Mucosa of rectum (tissue), 2 donors: ENCODE measurements at regions not wholly inside any gene's neighbourhood (a gene's known extent, or its start where the extent isn't known, plus 50 kb on each side); places are given as distances from the start of the nearest gene placed in this dataset.
A peak's percentile ranks its signal among the peaks of the same experiment; 100 is the strongest.

ENCODE experiments used
- H3K27ac ChIP-seq, 2 donors: one replicate each; pipeline ENCODE4 v1.7.0; 2013; ENCODE audit warnings: inconsistent platforms in 2 of 2, low read depth in 2 of 2, low read length in 2 of 2
- H3K27me3 ChIP-seq, 2 donors: one replicate each; pipeline ENCODE4 v1.7.0; 2013; ENCODE audit warnings: low read length in 2 of 2; ENCODE audit not compliant: control insufficient read depth in 2 of 2, insufficient read depth in 2 of 2
- H3K36me3 ChIP-seq, 2 donors: one replicate each; pipeline ENCODE4 v1.7.0; 2013; ENCODE audit warnings: low read length in 2 of 2; ENCODE audit not compliant: control insufficient read depth in 2 of 2, insufficient read depth in 2 of 2
- H3K4me1 ChIP-seq, 2 donors: one replicate each; pipeline ENCODE4 v1.7.0; 2013; ENCODE audit warnings: low read length in 2 of 2, mild to moderate bottlenecking in 1 of 2; ENCODE audit not compliant: control insufficient read depth in 2 of 2, insufficient read depth in 2 of 2
- H3K4me3 ChIP-seq, 2 donors: one replicate each; pipeline ENCODE4 v1.7.0; 2013; ENCODE audit warnings: low read length in 2 of 2
- H3K9ac ChIP-seq, 2 donors: one replicate each; pipeline ENCODE4 v1.7.0; 2013; ENCODE audit warnings: low read length in 2 of 2, low read depth in 1 of 2, mild to moderate bottlenecking in 1 of 2
- H3K9me3 ChIP-seq, 2 donors: one replicate each; pipeline ENCODE4 v1.7.0; 2013; ENCODE audit warnings: low read length in 2 of 2; ENCODE audit not compliant: control insufficient read depth in 2 of 2
- donor health status: healthy.
- donor health status: Normal muscosa, but diverticular disease.

GRCh38 chr12:18897823-18898222 is 159.9 kb downstream of the CAPZA3 start:
- H3K27ac ChIP-seq, result no peak overlapping the region
- no peaks in the 10 kb centered on the region for H3K9me3 ChIP-seq
- H3K9ac ChIP-seq, result no peak overlapping the region
- no peaks in the 10 kb centered on the region for H3K36me3 ChIP-seq
- H3K27me3 ChIP-seq, result no peaks in the 10 kb centered on the region
- no peak overlapping the region for H3K4me3 ChIP-seq
- H3K4me1 ChIP-seq, result peaks cover 0 to 2% of the 10 kb centered on the region in 2 donors

GRCh38 chr12:18898470-18898869 is 160.6 kb downstream of the CAPZA3 start:
- Histone ChIP-seq H3K4me1 (peaks cover 0 to 2% of the 10 kb centered on the region in 2 donors), H3K27ac (no peak overlapping the region), H3K4me3 (no peak overlapping the region), H3K36me3 (no peaks in the 10 kb centered on the region), H3K9me3 (no peaks in the 10 kb centered on the region), H3K9ac (no peak overlapping the region), H3K27me3 (no peaks in the 10 kb centered on the region)

- no peaks in the 10 kb centered on the region for H3K9me3 ChIP-seq
Observed at GRCh38 chr12:18899162-18899561, 161.2 kb downstream of the CAPZA3 start.

GRCh38 chr12:18899678-18900317 is 161.9 kb downstream of the CAPZA3 start:
- Histone ChIP-seq H3K9ac (no peak overlapping the region), H3K9me3 (no peaks in the 10 kb centered on the region), H3K27ac (no peak overlapping the region), H3K36me3 (no peaks in the 10 kb centered on the region), H3K27me3 (no peaks in the 10 kb centered on the region), H3K4me1 (peaks cover 0 to 2% of the 10 kb centered on the region in 2 donors), H3K4me3 (no peak overlapping the region)

More at GRCh38 chr12:18899162-18899561, 161.2 kb downstream of the CAPZA3 start:
- Histone ChIP-seq H3K27ac (no peak overlapping the region), H3K4me3 (no peak overlapping the region), H3K36me3 (no peaks in the 10 kb centered on the region), H3K4me1 (peaks cover 0 to 2% of the 10 kb centered on the region in 2 donors), H3K27me3 (no peaks in the 10 kb centered on the region), H3K9ac (no peak overlapping the region)

DNA sequence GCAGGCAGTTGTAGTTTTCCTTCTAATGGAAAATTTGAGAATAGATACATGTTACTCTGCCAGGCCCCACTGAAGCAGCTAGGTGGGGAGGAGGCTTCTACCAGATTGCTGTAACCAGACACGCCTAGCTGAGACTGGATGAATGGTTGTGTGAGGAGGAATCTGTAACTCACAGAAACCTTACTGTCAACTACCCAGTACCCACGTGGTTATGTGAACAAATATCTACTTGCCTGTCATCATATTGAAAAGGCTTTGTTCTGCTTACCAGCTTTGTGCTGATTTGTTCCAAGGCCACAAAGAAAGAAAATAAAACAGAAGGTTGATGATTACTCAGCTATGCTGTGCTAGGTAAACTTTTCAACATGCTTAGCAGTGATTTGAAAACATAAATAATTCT is 167.2 kb downstream of the CAPZA3 start:
- no peak overlapping the region for H3K27ac ChIP-seq
- no peak overlapping the region for H3K9ac ChIP-seq
- no peaks in the 10 kb centered on the region for H3K4me1 ChIP-seq
- no peaks in the 10 kb centered on the region for H3K36me3 ChIP-seq
- H3K27me3 ChIP-seq, result no peaks in the 10 kb centered on the region
- H3K4me3 ChIP-seq, result no peak overlapping the region
- no peaks in the 10 kb centered on the region for H3K9me3 ChIP-seq

DNA sequence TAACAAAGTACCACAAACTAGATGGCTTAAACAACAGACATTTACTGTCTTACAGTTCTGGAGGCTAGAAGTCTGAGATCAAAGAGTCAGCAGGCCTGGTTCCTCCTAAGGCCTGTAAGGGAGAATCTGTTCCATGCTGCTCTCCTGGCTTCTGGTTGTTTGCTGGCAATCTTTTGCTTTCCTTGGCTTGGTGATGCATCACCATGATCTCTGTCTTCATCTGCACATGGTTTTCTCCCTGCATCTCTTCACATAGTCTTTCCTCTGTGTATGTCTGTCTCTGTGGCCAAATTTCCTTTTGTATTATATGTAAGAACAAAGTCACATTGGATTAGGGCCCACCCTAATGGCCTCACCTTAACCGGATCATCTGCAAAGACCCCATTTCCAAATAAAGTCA is 168.5 kb downstream of the CAPZA3 start:
- no peaks in the 10 kb centered on the region for H3K36me3 ChIP-seq
- H3K4me1 ChIP-seq, result no peaks in the 10 kb centered on the region
- no peaks in the 10 kb centered on the region for H3K27me3 ChIP-seq
- H3K27ac ChIP-seq, result no peak overlapping the region
- H3K9ac ChIP-seq, result no peak overlapping the region
- no peak overlapping the region for H3K4me3 ChIP-seq
- H3K9me3 ChIP-seq, result no peaks in the 10 kb centered on the region

DNA sequence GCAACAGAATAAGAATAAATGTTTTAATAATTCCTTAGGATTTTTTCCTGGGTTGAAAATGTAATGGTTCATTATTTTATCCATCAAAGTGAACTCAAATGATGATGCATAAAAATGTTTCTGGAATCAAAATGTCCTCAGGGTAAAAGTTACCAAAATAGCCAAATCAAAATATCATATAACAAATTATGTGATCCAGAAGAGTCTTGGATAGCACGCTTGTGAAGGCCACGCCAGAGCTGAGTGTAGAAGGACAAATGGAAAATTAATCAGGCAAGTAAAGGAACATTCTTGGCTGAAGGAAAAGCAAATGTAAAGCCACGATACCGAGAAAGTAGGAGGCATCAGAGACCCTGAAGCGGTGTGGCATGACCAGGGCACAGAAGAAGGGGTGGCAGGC is 169.2 kb downstream of the CAPZA3 start:
- Histone ChIP-seq H3K27ac (no peak overlapping the region), H3K4me3 (no peak overlapping the region), H3K4me1 (no peaks in the 10 kb centered on the region), H3K27me3 (no peaks in the 10 kb centered on the region), H3K36me3 (no peaks in the 10 kb centered on the region), H3K9me3 (no peaks in the 10 kb centered on the region), H3K9ac (no peak overlapping the region)

DNA sequence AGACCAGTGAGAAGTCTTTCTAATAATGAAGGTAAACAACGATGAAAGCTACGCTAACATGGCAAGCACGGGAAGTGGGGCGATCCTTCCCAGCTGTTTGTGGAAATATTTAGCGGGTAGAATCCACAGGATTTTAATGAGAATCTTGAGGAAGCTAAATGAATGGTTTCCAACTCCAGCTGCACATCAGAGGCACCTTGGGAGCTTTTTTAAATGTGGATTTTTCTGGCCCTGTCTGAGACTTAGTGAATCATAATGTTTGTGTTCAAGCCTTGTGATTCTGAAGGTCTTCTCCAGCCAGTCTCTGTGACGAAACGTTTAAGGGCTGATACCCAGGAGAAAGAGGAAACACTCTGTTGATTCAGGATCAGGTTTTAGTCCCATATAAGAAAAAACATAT is 169.8 kb downstream of the CAPZA3 start:
- no peak overlapping the region for H3K4me3 ChIP-seq
- H3K9ac ChIP-seq, result no peak overlapping the region
- H3K27ac ChIP-seq, result no peak overlapping the region
- no peaks in the 10 kb centered on the region for H3K4me1 ChIP-seq
- H3K9me3 ChIP-seq, result no peaks in the 10 kb centered on the region
- no peaks in the 10 kb centered on the region for H3K27me3 ChIP-seq
- no peaks in the 10 kb centered on the region for H3K36me3 ChIP-seq

GRCh38 chr12:18908191-18908590 is 170.3 kb downstream of the CAPZA3 start:
- Histone ChIP-seq H3K27me3 (no peaks in the 10 kb centered on the region), H3K4me3 (no peak overlapping the region), H3K9ac (no peak overlapping the region), H3K36me3 (no peaks in the 10 kb centered on the region), H3K27ac (no peak overlapping the region), H3K9me3 (no peaks in the 10 kb centered on the region), H3K4me1 (no peaks in the 10 kb centered on the region)

DNA sequence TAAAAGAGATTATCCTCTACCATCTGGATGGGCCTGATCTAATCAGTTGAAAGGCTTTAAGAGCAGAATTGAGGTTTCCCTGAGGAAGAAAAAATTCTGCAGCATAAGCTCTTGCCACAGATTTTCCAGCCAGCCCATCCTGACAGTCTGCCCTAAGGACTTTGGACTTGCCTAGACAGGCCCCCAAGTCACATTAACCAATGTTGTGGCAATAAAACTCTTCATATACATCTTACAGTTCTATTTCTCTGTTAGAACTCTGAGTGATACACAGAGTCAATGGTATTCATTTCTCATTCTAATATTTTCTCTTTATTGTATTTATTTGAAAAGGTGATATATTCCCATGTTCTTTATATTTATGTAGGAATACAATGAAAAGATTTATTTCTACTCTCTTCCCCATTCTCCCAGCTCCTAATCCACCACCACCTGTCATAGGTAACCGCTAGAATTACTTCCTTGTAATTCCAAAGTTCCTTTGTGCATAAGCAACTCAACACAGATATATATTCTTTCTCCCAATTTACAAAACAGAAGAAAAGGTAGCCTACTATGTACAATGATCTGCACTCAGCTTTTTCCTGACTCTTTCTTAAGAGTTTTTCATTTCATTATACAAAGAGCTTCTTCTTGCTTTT is 182.1 kb downstream of the CAPZA3 start:
- H3K27ac ChIP-seq, result peak overlapping the region in 1 of 2 donors; percentile 35

More for the DNA sequence above, 182.1 kb downstream of the CAPZA3 start:
- Histone ChIP-seq H3K4me3 (peak overlapping the region in 1 of 2 donors; percentile 33), H3K9ac (no peak overlapping the region), H3K4me1 (no peaks in the 10 kb centered on the region), H3K27me3 (no peaks in the 10 kb centered on the region), H3K9me3 (no peaks in the 10 kb centered on the region), H3K36me3 (no peaks in the 10 kb centered on the region)
